HG03457 (cell line): ENCODE measurements at regions not wholly inside any gene's neighbourhood (a gene's known extent, or its start where the extent isn't known, plus 50 kb on each side); places are given as distances from the start of the nearest gene placed in this dataset.

Experiments used
- ATAC-seq: cut with Tn5 transposase; IDR thresholded peaks from one replicate; pipeline ENCODE4 v1.9.1; 2021; ENCODE audit warnings: moderate number of reproducible peaks; ENCODE audit not compliant: unreplicated experiment

DNA sequence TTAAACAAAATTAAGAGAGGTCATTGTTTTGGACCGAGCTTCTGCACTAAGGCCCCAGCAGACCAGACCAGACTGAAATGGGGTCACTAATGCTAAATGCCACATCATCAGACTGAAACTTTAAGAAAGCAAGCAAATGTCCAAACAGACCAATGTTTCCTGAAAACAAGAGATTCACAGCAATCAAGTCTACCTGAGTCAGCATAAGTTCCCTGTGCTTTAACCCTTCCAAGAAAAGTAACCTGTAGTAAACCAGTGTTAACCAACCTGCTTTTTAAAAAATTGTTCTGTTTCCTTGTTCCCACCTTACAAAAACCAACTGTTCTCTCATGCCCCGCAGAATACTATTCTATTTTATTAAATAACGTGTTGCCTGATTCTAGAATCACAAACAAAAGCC is 241.1 kb upstream of the GADL1 start:
- no peak for ATAC-seq

DNA sequence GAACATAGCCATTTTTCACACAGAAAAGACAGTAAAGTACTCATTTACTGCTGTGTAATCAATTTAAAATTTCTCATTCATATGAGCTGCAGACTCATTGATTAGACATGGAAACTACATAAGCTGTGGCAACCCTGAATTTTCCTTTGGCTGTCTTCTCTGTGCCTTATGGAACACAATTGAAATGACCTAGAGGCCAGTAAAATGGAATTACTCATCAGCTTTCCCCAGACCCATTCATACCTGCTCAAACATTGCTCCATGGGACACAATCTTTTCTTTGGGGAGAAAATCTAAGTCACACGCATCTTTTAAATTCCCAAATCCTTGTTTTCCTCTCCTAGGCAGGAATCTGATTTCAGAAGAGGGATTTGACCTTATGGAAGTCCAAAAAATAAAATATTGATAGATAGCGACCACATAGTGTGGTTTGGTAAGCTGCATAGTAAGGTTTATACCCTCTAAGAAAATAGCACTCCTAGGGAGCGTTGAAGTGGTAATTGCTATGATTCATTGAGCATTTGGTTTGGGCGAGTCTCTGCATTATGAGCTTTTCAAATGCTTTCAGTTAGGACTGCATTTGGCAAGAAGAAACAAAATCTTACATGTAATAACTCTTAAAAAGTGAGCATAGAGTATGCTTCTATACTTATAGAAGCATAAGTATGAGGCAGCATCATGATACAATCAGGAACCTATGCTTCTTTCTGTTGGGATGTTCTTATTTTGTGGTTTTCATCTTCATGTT is 243.4 kb upstream of the GADL1 start:
- no peak for ATAC-seq

DNA sequence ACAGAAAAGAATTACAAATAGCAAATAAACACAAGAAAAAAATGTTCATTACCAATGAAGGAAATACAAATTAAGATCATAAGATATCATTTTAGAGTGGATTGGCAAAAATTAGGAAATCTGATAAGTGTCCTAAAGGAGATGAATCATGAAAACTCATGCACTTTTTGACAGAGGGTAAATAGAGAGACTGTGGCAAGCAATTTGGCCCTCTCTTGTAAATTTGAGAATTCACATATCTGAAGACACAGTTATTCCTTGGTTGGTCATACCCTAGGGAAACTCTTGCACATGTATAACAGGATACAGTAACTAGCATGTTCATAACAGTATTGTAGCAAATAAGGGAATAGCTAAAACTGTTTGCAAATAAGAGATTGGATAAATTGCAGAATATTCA is 246.0 kb upstream of the GADL1 start:
- ATAC-seq = no peak

DNA sequence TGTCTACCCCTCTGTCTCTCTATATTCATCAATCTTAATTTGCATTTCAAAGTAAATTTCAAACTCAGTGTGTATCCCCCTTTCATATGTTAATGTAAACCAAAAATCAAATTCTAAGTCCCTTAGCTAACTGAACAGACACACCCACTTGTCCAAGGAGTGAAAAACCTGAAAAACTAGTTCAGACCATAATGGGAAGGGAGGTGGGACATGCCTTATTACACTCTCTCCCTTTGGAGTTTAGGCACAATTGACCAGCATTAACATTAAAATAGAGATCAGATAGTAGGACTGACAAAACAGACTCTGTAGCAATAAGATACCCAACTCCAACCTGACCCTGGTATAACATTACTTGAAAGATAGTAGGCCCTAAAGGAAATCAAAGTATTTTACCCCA is 247.7 kb upstream of the GADL1 start:
- ATAC-seq = no peak

DNA sequence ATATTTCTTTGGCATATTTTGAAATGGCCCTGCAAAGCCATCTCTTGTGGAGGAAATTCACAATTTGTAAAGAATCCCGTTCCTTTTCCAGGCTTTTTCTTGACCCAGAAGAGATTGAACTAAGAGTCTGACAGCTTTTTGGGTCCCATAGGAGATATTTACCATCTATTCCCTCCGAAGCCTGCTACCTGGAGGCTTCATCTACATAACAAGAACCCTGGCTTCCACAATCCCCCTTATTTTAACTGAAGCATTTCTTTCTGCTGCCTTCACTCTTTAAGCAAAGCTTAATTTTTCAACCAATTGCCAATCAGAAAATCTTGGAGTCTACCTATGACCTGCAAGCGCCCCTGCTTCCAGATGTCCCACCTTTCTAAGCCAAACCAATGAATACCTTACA is 248.1 kb upstream of the GADL1 start:
- ATAC-seq = no peak

DNA sequence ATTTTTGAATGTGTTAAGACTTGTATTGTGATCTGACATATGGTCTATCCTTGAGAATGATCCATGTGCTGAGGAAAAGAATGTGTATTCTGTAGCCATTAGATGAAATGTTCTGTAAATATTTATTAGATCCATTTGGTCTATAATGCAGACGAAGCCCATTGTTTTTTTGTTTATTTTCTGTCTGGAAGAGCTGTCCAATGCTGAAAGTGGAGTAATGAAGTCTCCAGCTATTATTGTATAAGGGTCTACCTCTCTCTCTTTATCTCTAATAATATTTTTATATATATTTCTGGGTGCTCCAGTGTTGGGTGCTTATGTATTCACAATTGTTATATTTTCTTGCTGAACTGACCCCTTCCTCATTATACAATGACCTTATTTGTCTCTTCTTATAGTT is 250.6 kb upstream of the GADL1 start:
- ATAC-seq = no peak

DNA sequence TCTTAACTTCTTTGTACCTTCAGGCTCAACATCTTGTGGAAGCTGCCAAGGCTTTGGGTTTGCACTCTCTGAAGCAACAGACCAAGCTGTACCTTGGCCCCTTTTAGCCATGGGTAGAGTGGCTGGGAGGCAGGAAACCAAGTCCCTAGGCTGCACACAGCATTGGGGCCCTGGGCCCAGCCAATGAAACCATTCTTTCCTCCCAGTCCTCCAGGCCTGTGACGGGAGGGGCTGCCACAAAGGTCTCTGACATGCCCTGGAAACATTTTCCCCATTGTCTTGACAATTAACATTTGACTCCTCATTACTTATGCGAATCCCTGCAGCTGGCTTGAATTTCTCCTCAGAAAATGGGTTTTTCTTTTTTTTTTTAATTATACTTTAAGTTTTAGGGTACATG is 253.1 kb upstream of the GADL1 start:
- ATAC-seq = no peak

DNA sequence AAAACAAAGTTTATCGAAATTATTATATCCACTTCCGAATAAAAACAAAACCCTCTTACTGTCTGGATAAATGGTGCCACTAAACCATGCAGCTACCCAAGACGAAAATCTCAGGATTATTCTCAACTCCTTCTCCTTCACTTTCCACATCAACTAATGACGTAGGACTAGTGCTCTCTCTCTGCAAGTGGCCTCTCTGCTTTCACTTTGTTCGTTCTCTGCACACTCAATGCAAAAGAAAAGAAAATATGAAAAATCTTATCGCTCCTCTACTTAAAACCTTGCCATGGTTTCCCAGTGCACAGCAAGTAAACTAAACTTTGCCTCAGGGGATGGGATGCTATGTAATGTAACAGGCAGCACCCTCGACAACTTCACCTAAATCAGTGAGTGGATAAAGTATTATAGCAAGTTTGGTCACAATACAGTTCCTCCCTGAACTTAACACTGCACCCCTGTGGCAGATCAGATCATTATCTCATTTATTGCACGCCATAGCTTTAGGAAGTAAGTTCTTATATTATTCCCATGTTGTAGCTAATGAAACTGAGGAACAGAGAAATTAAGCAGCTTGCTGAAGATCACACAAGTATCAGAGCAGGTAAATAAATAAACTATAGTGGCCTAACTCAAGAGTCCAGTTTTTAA is 262.7 kb upstream of the GADL1 start:
- ATAC-seq = no peak

DNA sequence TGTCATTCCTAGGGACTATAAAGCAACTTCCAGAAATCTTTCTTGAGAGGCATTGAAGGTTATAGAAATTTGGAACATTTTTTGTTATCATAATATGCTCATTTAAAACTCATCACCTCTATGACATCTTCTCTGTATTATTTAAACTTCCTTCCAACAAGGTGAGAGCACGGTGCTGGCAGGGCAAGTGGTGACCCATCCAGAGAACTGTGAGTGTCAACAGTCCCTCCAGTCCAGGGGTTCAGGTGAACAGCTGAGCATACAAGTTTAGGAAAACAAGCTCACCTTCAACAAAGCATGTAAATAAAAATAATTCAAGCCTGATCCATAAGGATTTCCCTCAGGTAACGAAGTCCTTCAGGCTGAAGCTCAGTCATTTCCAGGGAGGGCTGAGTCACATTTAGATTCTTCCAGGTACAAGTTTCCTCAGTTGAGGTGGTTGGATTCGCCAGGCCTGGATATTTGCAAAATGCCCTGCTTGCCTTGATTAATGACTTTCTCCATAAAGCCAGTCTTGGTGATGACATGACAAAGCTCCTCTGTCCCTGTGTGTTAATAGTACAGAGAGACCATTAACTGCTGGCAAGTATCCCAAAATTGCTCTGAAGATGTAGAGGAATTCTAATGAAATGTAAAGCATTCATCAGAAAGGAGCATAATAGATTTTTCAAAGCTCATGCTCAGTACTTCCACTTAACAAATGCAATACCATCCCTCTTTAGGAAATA is 263.6 kb upstream of the GADL1 start:
- no peak for ATAC-seq

DNA sequence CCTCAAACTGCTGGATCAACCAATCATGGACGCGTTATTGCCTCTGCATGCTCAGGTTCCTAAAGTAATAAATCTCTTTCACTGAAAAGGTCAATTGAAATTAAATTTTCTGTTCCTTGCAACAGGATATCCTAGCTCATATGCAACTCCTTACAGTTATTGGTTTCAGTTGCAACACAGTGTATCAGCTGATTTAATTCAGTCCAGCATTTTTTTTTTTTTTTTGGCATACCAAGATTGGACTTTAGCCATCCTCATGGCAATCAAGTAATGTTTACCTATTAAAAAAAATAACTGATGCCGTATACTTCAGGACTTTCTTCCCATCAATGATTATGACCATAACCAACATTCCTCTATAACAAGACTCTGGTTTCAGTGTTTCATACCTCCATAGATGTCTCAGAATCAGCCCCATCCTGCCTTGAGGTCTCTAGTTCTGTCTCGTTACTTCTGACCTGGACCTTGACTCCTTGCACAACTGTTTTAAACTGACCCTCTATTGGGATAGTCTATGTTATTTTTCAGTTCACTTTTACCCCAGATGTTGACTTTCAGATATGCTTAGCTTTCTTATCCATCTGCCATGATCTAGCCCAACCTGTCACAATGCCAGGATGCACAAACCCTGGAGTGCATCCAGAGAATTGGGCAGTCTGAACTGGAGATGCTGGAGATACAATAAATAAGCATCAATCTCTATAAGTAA is 265.0 kb upstream of the GADL1 start:
- ATAC-seq = no peak

DNA sequence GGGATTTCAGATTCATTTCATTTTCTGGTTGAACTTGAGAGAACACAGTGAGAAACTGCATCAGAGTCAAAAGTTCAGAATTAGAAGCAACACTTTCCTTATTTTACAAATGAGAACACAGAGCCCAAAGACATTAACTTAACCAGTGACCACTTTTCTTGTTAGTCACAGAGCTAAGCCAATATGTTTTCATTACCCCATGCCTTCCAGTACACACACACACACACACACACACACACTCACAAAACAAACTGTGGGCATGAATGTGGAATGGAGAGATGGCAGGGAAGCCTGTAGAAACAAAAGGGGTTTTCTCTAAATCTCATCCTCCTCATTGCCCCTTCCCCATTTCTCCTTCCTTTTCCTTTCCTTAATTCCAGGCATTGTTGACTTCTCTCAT is 267.4 kb upstream of the GADL1 start:
- no peak for ATAC-seq

DNA sequence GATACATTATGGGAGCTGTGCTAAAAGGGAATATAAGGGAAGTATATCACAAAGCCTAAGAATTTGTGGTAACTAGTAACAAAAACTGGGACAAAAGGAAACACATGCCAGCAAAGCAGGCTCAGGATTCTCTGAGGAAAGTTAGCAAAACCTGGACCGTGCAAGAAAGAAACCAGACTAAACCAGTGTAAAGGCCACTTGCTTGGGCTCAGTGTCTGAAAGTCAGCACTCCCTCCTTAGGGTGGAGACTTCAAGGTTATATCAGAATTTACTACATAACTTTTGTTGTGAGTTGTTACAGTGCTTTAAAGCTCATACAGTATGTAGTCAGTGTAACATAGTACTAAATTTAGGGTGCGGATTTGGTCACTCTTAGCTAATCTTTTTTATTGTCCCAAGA is 269.9 kb upstream of the GADL1 start:
- ATAC-seq = no peak

DNA sequence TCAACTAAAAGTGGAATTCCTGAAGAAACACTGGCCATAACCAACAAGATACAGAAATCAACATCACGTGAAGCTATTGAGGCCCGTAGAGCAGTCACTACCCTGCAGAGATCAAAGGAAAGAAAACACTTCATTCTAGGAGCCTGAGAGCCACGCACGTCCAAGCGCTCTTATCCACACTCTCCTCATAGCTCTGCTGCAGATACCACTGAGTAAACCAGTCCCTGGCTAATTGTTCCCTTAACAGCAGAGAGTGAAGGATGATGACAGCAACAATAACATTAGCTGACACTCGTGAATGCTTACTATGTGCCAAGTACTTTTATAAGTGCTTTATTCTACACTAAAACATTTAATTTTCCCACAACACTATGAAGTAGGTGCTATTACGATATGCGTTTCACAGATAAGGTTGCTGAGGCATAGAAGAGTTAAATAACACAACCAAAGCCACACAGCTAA is 271.0 kb upstream of the GADL1 start:
- ATAC-seq = no peak

DNA sequence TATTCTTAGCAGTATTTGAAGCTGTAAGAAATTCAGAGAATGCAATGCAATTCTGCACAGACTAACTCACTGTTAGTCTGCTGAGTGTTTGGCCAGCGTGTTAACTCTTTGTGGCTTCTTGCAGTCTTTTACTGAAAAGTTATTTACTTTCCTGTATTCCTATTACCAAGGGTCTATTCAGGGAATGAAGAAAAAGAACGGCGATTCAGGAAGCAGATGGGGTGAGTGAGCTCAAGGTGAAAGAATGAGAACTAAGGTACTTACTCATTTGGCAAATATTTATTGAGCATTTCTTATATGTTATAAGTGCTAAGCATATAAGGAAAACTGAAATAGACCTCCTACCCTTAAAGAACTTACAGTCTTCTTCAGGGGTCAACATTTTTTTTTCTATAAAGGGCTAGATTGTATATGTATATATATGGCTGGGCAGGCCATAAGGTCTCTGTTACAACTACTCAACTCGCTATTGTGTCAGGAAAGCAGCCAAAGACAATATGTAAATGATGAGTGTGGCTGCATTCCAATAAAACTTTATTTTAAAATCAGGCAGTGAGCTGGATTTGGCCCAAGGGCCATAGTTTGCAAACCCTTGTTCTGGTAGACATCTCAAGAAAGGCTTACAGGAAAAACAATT is 271.9 kb upstream of the GADL1 start:
- ATAC-seq = no peak

DNA sequence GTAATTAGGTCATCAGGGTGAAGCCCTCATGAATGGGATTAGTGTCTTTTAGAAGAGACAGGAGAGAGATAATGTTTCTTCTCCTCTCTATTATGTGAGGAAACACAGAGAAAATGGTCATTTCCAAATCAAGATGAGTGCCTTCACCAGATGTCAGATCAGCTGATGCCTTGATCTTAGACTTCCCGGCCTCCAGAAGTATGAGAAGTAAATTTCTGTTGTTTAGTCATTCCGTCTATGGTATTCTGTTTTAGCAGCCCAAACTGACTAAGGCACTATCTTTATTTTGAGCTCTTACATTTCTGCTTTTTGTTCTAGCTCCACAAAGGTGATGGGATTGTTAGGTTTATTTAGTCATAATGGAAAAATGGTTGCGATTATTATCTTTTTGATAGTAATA is 273.2 kb upstream of the GADL1 start:
- ATAC-seq = no peak

DNA sequence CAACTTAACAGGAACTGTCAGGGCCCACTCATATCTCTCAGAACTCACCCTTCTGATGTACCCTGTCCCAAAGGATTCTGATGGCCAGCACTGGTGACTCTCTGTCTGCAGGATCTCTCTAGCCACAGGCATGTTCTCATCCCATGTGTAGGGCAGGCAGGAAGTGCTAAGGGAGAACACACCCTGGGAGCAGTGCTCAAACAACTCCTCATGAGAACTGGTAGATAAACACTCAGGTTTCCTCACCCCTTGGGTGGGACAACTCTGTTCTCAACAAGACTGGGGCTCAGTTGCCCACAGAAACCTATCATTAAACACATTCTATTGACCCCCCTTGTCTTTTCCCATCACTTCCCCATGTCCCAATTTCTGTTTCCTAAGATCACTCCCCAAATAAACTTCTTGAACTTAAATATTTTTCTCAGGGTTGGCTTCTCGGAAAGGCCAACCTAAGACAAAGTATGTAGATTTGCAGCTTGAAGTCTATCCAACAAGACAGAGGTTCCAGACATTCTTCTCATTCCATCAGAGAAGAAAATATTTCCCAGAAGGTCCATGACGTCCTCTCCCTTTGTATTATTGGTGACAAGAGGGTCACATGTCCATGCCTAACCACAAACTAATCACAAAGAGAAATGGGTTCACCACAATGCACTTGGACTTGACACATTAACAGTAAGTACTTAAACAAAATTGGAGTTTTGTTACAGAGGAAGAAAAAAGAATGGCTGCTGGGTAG is 276.6 kb upstream of the GADL1 start:
- ATAC-seq = no peak

DNA sequence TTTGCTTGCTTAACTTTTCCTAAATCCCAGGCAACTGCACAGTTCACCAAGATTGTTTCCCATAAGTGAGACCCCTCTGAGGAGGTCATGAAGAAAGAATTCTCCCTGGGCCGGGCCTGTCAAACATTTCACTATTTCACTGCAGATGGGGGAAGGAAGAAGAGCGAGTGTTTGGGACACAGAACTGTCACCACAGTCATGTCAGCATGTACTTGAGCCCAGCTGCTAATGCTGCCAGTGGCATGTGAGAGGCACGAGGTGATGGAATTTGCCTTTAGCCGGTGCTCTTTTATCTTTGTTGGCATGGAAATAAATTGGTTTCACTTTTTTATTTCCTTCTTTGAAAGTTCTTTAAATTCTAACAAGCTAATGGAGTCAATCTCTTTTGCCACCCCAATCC is 277.9 kb upstream of the GADL1 start:
- ATAC-seq = no peak

DNA sequence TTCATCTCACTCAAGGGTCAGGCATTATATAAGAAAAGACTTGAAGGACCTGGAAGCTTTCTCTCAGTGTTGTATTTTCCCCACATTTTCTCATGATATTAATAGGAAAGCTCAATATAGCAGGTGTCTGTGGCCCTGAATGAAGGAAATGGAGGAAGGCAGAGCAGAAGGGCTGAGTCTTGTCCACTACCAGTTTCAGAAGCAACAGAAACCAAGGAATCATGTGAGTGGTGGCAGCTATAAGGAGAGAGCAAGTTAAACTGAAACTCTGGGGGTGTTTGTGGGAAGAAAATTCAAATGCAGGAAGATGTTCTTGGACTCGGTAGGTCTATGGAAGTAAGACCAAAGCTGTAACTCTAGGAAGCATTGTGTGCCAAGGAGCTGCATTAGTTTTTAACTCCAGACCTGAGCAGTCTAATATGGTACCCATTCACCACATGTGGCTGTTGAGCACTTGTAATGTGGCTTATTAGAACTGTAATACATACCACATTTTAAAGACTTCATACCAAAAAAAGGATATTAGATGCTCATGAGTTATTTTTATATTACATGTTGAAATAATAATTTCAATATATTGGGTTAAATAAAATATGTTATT is 278.8 kb upstream of the GADL1 start:
- ATAC-seq = no peak

DNA sequence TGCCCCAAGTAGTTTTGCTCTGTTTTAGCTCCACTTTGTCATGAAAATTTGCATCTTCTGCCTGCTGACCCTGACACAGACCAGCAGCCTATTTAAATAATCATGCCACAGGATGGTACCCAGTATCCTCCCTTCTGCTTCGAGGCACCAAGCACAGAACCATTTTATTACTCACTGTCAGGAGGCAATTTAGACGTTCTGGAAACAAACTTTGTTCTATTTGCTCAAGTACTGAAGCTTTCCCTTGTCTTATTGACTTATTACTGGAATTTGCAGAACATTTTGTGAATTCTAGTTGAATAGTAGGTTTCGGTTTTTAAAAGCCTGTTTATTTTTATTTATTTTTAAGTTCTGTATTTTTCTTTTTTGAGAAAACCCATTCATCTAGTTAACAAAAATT is 279.6 kb upstream of the GADL1 start:
- no peak for ATAC-seq

DNA sequence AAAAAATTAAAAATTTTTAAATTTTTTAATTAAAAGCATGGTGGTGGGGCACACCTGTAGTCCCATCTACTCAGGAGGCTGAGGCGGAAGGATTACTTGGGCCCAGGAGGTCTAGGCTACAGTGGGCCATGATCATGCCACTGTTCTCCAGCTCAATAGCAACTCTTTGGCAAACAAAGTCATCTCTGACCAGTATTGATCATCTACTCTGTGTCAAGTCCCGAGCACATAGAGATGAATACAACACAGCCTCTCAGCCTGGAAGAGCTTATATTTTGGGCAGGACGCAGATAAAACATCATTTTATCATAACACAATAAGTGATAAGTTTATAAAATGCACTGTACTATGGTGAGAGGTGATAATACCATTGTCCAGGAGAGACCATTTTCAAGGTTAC is 281.6 kb upstream of the GADL1 start:
- no peak for ATAC-seq
